SU-DHL-6 (cell line): ENCODE measurements at regions not wholly inside any gene's neighbourhood (a gene's known extent, or its start where the extent isn't known, plus 50 kb on each side); places are given as distances from the start of the nearest gene placed in this dataset.

ENCODE experiments used
- H2AFZ ChIP-seq: fragments of 200-600 bp; sonication (generic); 2 replicates; pipeline ENCODE4 v1.6.1; 2014; ENCODE audit warnings: low read depth, mild to moderate bottlenecking, moderate library complexity, mixed read lengths, antibody characterized with exemption, low read length; ENCODE audit not compliant: severe bottlenecking
- H3F3A ChIP-seq: fragments of 200-600 bp; shearing (Covaris generic); 2 replicates; pipeline ENCODE4 v1.6.0; 2016; ENCODE audit warnings: antibody characterized with exemption, mild to moderate bottlenecking; ENCODE audit not compliant: insufficient read depth
- H3K27ac ChIP-seq: fragments of 200-600 bp; sonication (generic); 2 replicates; pipeline ENCODE4 v1.5.1; 2016; ENCODE audit warnings: low read depth, mild to moderate bottlenecking, low read length, moderate library complexity, mixed read lengths
- H3K27me3 ChIP-seq: fragments of 200-600 bp; sonication (generic), shearing (Covaris generic); 2 replicates; pipeline ENCODE4 v1.6.0; 2014; ENCODE audit warnings: mild to moderate bottlenecking, low read length
- H3K36me3 ChIP-seq: fragments of 200-600 bp; sonication (generic); 2 replicates; pipeline ENCODE4 v1.6.1; 2014; ENCODE audit warnings: mild to moderate bottlenecking, low read length, mixed read lengths
- H3K4me2 ChIP-seq: fragments of 300-600, 200-600 bp; shearing (Covaris generic), sonication (generic); 2 replicates; pipeline ENCODE4 v1.6.0; 2014; ENCODE audit warnings: low read length, low read depth, mild to moderate bottlenecking; ENCODE audit not compliant: poor library complexity, severe bottlenecking
- H3K4me3 ChIP-seq: fragments of 200-600 bp; sonication (generic); 2 replicates; pipeline ENCODE4 v1.5.1; 2014; ENCODE audit warnings: antibody characterized with exemption, low read length, mild to moderate bottlenecking, mixed read lengths; ENCODE audit not compliant: insufficient read depth, poor library complexity, severe bottlenecking
- H3K79me2 ChIP-seq: fragments of 200-600 bp; sonication (generic); 2 replicates; pipeline ENCODE4 v1.6.1; 2014; ENCODE audit warnings: mild to moderate bottlenecking, low read length, moderate library complexity; ENCODE audit not compliant: insufficient read depth
- H3K9ac ChIP-seq: fragments of 200-600 bp; sonication (generic); 2 replicates; pipeline ENCODE4 v1.7.0; 2014; ENCODE audit warnings: mild to moderate bottlenecking, low read length
- H3K9me2 ChIP-seq: fragments of 200-600 bp; sonication (generic); replicated peaks from 2 replicates; pipeline ENCODE4 v1.6.1; 2014; ENCODE audit warnings: low read length; ENCODE audit not compliant: insufficient read depth
- H3K9me3 ChIP-seq: fragments of 200-600 bp; sonication (generic); 2 replicates; pipeline ENCODE4 v1.6.1; 2014; ENCODE audit warnings: low read length, mixed read lengths; ENCODE audit not compliant: insufficient read depth
- H4K20me1 ChIP-seq: fragments of 200-600 bp; sonication (generic); 2 replicates; pipeline ENCODE4 v1.6.1; 2014; ENCODE audit warnings: low read depth, mild to moderate bottlenecking, antibody characterized with exemption, low read length, moderate library complexity, mixed read lengths
- CTCF ChIP-seq: fragments of 200-600 bp; sonication (generic); IDR thresholded peaks from one replicate; pipeline ENCODE4 v1.5.1; 2017; ENCODE audit warnings: antibody characterized with exemption, mild to moderate bottlenecking, low read length, moderate library complexity; ENCODE audit not compliant: insufficient read depth, poor library complexity, severe bottlenecking
- EZH2phosphoT487 ChIP-seq: fragments of 200-600 bp; sonication (generic), shearing (Covaris generic); conservative IDR thresholded peaks from 2 replicates; pipeline ENCODE4 v1.6.1; 2018; ENCODE audit warnings: mild to moderate bottlenecking, antibody characterized with exemption, low read length, moderate library complexity, mixed read lengths

- no peaks in the 10 kb centered on the region for H3F3A ChIP-seq
- no peaks in the 10 kb centered on the region for H3K79me2 ChIP-seq
- no peak overlapping the region for H3K27ac ChIP-seq
- H3K9me3 ChIP-seq: no peaks in the 10 kb centered on the region
- H3K4me3 ChIP-seq: no peak overlapping the region
- H4K20me1 ChIP-seq: no peaks in the 10 kb centered on the region
- H3K9ac ChIP-seq: no peak overlapping the region
- no peaks in the 10 kb centered on the region; the same call in 1 of the 2 replicates for H3K27me3 ChIP-seq
- no peak overlapping the region for H3K4me2 ChIP-seq
- TF ChIP-seq CTCF (no peak), EZH2phosphoT487 (no peak)
- no peaks in the 10 kb centered on the region for H3K36me3 ChIP-seq
- H3K9me2 ChIP-seq: no peaks in the 10 kb centered on the region
- no peak overlapping the region for H2AFZ ChIP-seq
Measured at GRCh38 chr16:74199842-74200124, 96.8 kb upstream of the PSMD7 start.

GRCh38 chr16:74199066-74199841 lies 97.4 kb upstream of the PSMD7 start:
- TF ChIP-seq CTCF: no peak
- TF ChIP-seq EZH2phosphoT487: no peak
- Histone ChIP-seq H3K9me3 (no peaks in the 10 kb centered on the region), H3F3A (no peaks in the 10 kb centered on the region), H3K9me2 (no peaks in the 10 kb centered on the region), H3K4me3 (no peak overlapping the region), H3K9ac (no peak overlapping the region), H3K27ac (no peak overlapping the region), H3K79me2 (no peaks in the 10 kb centered on the region), H3K36me3 (no peaks in the 10 kb centered on the region), H2AFZ (no peak overlapping the region), H4K20me1 (no peaks in the 10 kb centered on the region), H3K27me3 (no peaks in the 10 kb centered on the region), H3K4me2 (no peak overlapping the region)

- no peaks in the 10 kb centered on the region for H3K9me2 ChIP-seq
Measured at GRCh38 chr16:74192281-74192797, 104.3 kb upstream of the PSMD7 start.

More at GRCh38 chr16:74192281-74192797, 104.3 kb upstream of the PSMD7 start:
- H3K36me3 ChIP-seq: no peaks in the 10 kb centered on the region
- H4K20me1 ChIP-seq: no peaks in the 10 kb centered on the region
- H3K27ac ChIP-seq: no peak overlapping the region
- no peak overlapping the region for H3K4me3 ChIP-seq
- H3K4me2 ChIP-seq: no peak overlapping the region
- H3F3A ChIP-seq: no peaks in the 10 kb centered on the region
- H3K9ac ChIP-seq: no peak overlapping the region
- no peak for TF ChIP-seq EZH2phosphoT487
- no peak for TF ChIP-seq CTCF
- no peak overlapping the region for H2AFZ ChIP-seq
- no peaks in the 10 kb centered on the region for H3K79me2 ChIP-seq
- H3K9me3 ChIP-seq: no peaks in the 10 kb centered on the region
- H3K27me3 ChIP-seq: no peaks in the 10 kb centered on the region
